K562 (cell line): ENCODE measurements at regions not wholly inside any gene's neighbourhood (a gene's known extent, or its start where the extent isn't known, plus 50 kb on each side); places are given as distances from the start of the nearest gene placed in this dataset.

Source experiments
- CSDE1 ChIP-seq, 2 experiments: fragments of 450-650 bp; IDR thresholded peaks; 2 replicates each; pipeline ENCODE4 v1.6.1; 2016; ENCODE audit warnings: mild to moderate bottlenecking in 1 of 2
- ESRRA ChIP-seq: fragments of 450-650 bp; IDR thresholded peaks from 2 replicates; pipeline ENCODE4 v1.6.1; 2014; ENCODE audit warnings: low read depth, mild to moderate bottlenecking, moderate library complexity, borderline replicate concordance
- FOS ChIP-seq: IDR thresholded peaks from 3 replicates; pipeline ENCODE4 v1.6.1; 2011; ENCODE audit not compliant: insufficient read length; ENCODE audit errors: extremely low read depth
- FOXA1 ChIP-seq: fragments of 450-650 bp; IDR thresholded peaks from 2 replicates; pipeline ENCODE4 v1.6.1; 2016; ENCODE audit warnings: mild to moderate bottlenecking, borderline replicate concordance
- HCFC1 ChIP-seq: IDR thresholded peaks from 2 replicates; pipeline ENCODE4 v1.6.1; 2012; ENCODE audit warnings: low read depth, low read length, improper control_type of control experiment
- HLTF ChIP-seq: fragments of 450-650 bp; IDR thresholded peaks from 2 replicates; pipeline ENCODE4 v1.6.1; 2016
- NFRKB ChIP-seq: fragments of 450-650 bp; IDR thresholded peaks from 2 replicates; pipeline ENCODE4 v1.6.1; 2016; ENCODE audit warnings: low read depth
- PHB ChIP-seq: fragments of 250-450 bp; sonication (Bioruptor Pico); IDR thresholded peaks from 2 replicates; pipeline ENCODE4 v1.5.0; 2021
- POLR2H ChIP-seq: IDR thresholded peaks from 2 replicates; pipeline ENCODE4 v1.6.1; 2016; ENCODE audit warnings: missing genetic modification characterization, low read depth, mild to moderate bottlenecking, control low read depth, missing compliant biosample characterization, moderate library complexity
- PTBP1 ChIP-seq: fragments of 200-400 bp; formaldehyde crosslinking; IDR thresholded peaks from 2 replicates; pipeline ENCODE4 v1.6.1; 2017; ENCODE audit warnings: low read depth, low read length
- RUNX1 ChIP-seq: sonication (generic); IDR thresholded peaks from 2 replicates; pipeline ENCODE4 v1.6.1; 2016; ENCODE audit warnings: antibody characterized with exemption, low read depth
- SAFB2 ChIP-seq: fragments of 200-400 bp; formaldehyde crosslinking; IDR thresholded peaks from 2 replicates; pipeline ENCODE4 v1.6.1; 2018; ENCODE audit warnings: borderline replicate concordance, low read length, low read depth, moderate library complexity; ENCODE audit not compliant: severe bottlenecking
- SRF ChIP-seq, 2 experiments: fragments of 250-450, 450-650 bp in 1 of 2; sonication (Bioruptor Pico) in 1 of 2; sonication (generic) in 1 of 2; formaldehyde crosslinking; IDR thresholded peaks; 2 replicates each; pipeline versions ENCODE4 v1.5.0 to v1.5.1; 2020 to 2022; ENCODE audit warnings: mild to moderate bottlenecking in 1 of 2, missing genetic modification reagents in 1 of 2
- TAL1 ChIP-seq: fragments of 450-650 bp; IDR thresholded peaks from 2 replicates; pipeline ENCODE4 v1.6.1; 2016; ENCODE audit warnings: mild to moderate bottlenecking
- ZC3H4 ChIP-seq: sonication (generic); formaldehyde crosslinking; IDR thresholded peaks from 2 replicates; pipeline ENCODE4 v1.9.0; 2021; ENCODE audit warnings: missing genetic modification reagents, borderline replicate concordance
- ZNF239 ChIP-seq: fragments of 250-450 bp; sonication (Bioruptor Pico); IDR thresholded peaks from 2 replicates; pipeline ENCODE4 v1.4.0; 2020; ENCODE audit warnings: mild to moderate bottlenecking
- ZNF282 ChIP-seq: sonication (generic); formaldehyde crosslinking; IDR thresholded peaks from 2 replicates; pipeline ENCODE4 v1.8.1; 2023; ENCODE audit warnings: missing genetic modification reagents
- ZNF561 ChIP-seq: fragments of 450-650 bp; formaldehyde crosslinking; conservative IDR thresholded peaks from 2 replicates; pipeline ENCODE4 v1.4.0; 2020; ENCODE audit warnings: mild to moderate bottlenecking, moderate library complexity
- ZNF57 ChIP-seq: fragments of 450-650 bp; formaldehyde crosslinking; IDR thresholded peaks from 2 replicates; pipeline ENCODE4 v1.4.0; 2020; ENCODE audit warnings: mild to moderate bottlenecking, moderate library complexity
- ZNF766 ChIP-seq: fragments of 200-800 bp; sonication (Bioruptor generic); conservative IDR thresholded peaks from 2 replicates; pipeline ENCODE4 v1.6.1; 2016; ENCODE audit warnings: missing genetic modification characterization, missing compliant biosample characterization
- ZNF79 ChIP-seq: fragments of 250-450 bp; sonication (Bioruptor Pico); IDR thresholded peaks from 2 replicates; pipeline ENCODE4 v1.4.0; 2020; ENCODE audit warnings: low read depth, mild to moderate bottlenecking, moderate library complexity
- ZZZ3 ChIP-seq: fragments of 450-650 bp; IDR thresholded peaks from 2 replicates; pipeline ENCODE4 v1.6.1; 2016; ENCODE audit warnings: antibody characterized with exemption, mild to moderate bottlenecking, moderate library complexity
- TF ChIP-seq, protein P1 (sequence below), 3 experiments: fragments of 200-800 bp in 1 of 3; sonication (Bioruptor generic) in 1 of 3; sonication (generic) in 1 of 3; formaldehyde crosslinking in 1 of 3; IDR thresholded peaks; 2 replicates each; pipeline versions ENCODE4 v1.6.1 to v1.8.0; 2016 to 2022; ENCODE audit warnings: mild to moderate bottlenecking in 2 of 3, missing compliant biosample characterization in 2 of 3, missing genetic modification characterization in 2 of 3, missing genetic modification reagents in 1 of 3
- TF ChIP-seq, protein P2 (sequence below): sonication (generic); formaldehyde crosslinking; IDR thresholded peaks from 2 replicates; pipeline ENCODE4 v1.8.1; 2023; ENCODE audit warnings: mild to moderate bottlenecking, missing genetic modification reagents
- TF ChIP-seq, protein P3 (sequence below): sonication (generic); formaldehyde crosslinking; IDR thresholded peaks from 2 replicates; pipeline ENCODE4 v1.8.1; 2023; ENCODE audit warnings: mild to moderate bottlenecking, missing genetic modification reagents
- TF ChIP-seq, protein P4 (sequence below): fragments of 250-450 bp; sonication (Bioruptor Pico); IDR thresholded peaks from 2 replicates; pipeline ENCODE4 v1.9.0; 2021; ENCODE audit warnings: mild to moderate bottlenecking

DNA sequence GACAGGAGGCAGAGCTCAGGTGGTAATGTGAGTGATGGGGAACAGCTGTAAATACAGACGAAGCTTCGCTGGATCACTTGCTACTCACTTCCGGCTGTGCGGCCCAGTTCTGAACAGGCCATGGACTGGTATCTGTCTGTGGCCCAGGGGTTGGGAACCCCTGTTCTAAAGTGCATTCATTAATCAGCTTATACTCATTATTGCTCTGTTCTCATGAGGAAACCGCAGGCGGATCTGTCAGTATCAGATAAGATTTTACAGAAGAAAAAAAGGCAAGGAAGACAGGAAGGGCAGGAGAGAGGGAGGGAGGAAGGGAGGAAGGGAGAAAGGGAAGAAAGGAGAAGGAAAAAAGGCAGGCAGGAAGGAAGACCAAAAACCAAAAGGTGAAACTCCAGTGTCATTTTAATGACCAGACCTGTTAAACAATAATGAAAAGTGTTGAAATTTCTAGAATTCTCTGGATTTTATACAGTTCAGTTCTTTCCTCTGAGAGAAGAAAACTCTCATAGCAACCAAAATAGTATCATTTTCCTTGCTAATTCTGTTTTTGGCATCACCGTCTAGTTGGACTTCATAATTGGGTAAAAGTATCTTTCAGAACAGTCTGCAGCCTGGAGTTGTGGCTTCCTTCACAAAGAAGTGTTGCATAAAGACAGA lies 128.0 kb upstream of the PROK2 start (continued):
- TF ChIP-seq FOS, result no peak
- no peak for TF ChIP-seq ZNF79
- no peak for TF ChIP-seq ZC3H4 (CRISPR knock-in tag)
- no peak for TF ChIP-seq FOXA1
- TF ChIP-seq HCFC1, result no peak
- TF ChIP-seq ESRRA, result peak; percentile 87; the same call in 1 of the 2 replicates
- TF ChIP-seq SRF (CRISPR knock-in tag; IDR thresholded peaks at IDR 0.05), result 0 out of 4 replicates have a peak, but pooled peaks of 1 of the 2 experiments have one; percentile 21
- TF ChIP-seq NFRKB, result no peak
- no peak for TF ChIP-seq ZNF561 (CRISPR knock-in tag)
- TF ChIP-seq, protein P1, sequence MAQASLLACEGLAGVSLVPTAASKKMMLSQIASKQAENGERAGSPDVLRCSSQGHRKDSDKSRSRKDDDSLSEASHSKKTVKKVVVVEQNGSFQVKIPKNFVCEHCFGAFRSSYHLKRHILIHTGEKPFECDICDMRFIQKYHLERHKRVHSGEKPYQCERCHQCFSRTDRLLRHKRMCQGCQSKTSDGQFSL (CRISPR knock-in tag; IDR thresholded peaks at IDR 0.05), result no peak
- TF ChIP-seq, protein P1 (tag; IDR thresholded peaks at IDR 0.05), result no peak
- TF ChIP-seq ZNF239 (CRISPR knock-in tag), result no peak
- no peak for TF ChIP-seq PHB
- TF ChIP-seq, protein P2, sequence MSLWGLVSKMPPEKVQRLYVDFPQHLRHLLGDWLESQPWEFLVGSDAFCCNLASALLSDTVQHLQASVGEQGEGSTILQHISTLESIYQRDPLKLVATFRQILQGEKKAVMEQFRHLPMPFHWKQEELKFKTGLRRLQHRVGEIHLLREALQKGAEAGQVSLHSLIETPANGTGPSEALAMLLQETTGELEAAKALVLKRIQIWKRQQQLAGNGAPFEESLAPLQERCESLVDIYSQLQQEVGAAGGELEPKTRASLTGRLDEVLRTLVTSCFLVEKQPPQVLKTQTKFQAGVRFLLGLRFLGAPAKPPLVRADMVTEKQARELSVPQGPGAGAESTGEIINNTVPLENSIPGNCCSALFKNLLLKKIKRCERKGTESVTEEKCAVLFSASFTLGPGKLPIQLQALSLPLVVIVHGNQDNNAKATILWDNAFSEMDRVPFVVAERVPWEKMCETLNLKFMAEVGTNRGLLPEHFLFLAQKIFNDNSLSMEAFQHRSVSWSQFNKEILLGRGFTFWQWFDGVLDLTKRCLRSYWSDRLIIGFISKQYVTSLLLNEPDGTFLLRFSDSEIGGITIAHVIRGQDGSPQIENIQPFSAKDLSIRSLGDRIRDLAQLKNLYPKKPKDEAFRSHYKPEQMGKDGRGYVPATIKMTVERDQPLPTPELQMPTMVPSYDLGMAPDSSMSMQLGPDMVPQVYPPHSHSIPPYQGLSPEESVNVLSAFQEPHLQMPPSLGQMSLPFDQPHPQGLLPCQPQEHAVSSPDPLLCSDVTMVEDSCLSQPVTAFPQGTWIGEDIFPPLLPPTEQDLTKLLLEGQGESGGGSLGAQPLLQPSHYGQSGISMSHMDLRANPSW (CRISPR knock-in tag), result no peak
- no peak for TF ChIP-seq RUNX1
- no peak for TF ChIP-seq ZZZ3
- TF ChIP-seq, protein P3, sequence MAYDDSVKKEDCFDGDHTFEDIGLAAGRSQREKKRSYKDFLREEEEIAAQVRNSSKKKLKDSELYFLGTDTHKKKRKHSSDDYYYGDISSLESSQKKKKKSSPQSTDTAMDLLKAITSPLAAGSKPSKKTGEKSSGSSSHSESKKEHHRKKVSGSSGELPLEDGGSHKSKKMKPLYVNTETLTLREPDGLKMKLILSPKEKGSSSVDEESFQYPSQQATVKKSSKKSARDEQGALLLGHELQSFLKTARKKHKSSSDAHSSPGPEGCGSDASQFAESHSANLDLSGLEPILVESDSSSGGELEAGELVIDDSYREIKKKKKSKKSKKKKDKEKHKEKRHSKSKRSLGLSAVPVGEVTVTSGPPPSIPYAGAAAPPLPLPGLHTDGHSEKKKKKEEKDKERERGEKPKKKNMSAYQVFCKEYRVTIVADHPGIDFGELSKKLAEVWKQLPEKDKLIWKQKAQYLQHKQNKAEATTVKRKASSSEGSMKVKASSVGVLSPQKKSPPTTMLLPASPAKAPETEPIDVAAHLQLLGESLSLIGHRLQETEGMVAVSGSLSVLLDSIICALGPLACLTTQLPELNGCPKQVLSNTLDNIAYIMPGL (CRISPR knock-in tag), result no peak
- no peak for TF ChIP-seq HLTF
- TF ChIP-seq ZNF282, result no peak
- TF ChIP-seq SAFB2, result no peak
- TF ChIP-seq ZNF766, result 0 out of 2 replicates have a peak, but pooled peaks have one; percentile 19
- TF ChIP-seq, protein P4, sequence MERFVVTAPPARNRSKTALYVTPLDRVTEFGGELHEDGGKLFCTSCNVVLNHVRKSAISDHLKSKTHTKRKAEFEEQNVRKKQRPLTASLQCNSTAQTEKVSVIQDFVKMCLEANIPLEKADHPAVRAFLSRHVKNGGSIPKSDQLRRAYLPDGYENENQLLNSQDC (CRISPR knock-in tag), result no peak
- TF ChIP-seq POLR2H (tag), result no peak
- no peak for TF ChIP-seq CSDE1 (IDR thresholded peaks at IDR 0.05)
- no peak for TF ChIP-seq PTBP1
- TF ChIP-seq TAL1, result peak; percentile 84
- no peak for TF ChIP-seq ZNF57
